ENCODE measurements at regions not wholly inside any gene's neighbourhood (a gene's known extent, or its start where the extent isn't known, plus 50 kb on each side); places are given as distances from the start of the nearest gene placed in this dataset.

- no peak for DNase-seq
These were observed 251.3 kb upstream of the LYZL1 start for GRCh38 chr10:29037348-29038113.

GRCh38 chr10:29039091-29039490 lies 249.8 kb upstream of the LYZL1 start:
- no peak for DNase-seq

GRCh38 chr10:29039677-29040189 lies 249.1 kb upstream of the LYZL1 start:
- no peak for DNase-seq

- no peak for DNase-seq
These were observed 247.3 kb upstream of the LYZL1 start for GRCh38 chr10:29041616-29042015.

- DNase-seq = no peak
These were observed 240.4 kb upstream of the LYZL1 start for GRCh38 chr10:29048506-29048905.

GRCh38 chr10:29050081-29050480 lies 238.8 kb upstream of the LYZL1 start:
- no peak for DNase-seq

- no peak for DNase-seq
These were observed 233.8 kb upstream of the LYZL1 start for GRCh38 chr10:29055101-29055500.

- DNase-seq = no peak
These were observed 232.1 kb upstream of the LYZL1 start for GRCh38 chr10:29056729-29057128.

- no peak for DNase-seq
These were observed 231.0 kb upstream of the LYZL1 start for GRCh38 chr10:29057822-29058331.

- no peak for DNase-seq
These were observed 224.8 kb upstream of the LYZL1 start for GRCh38 chr10:29063806-29064644.

- DNase-seq = no peak
These were observed 224.2 kb upstream of the LYZL1 start for GRCh38 chr10:29064680-29065079.

- DNase-seq = no peak
These were observed 221.7 kb upstream of the LYZL1 start for GRCh38 chr10:29067161-29067560.

- DNase-seq = no peak
These were observed 221.2 kb upstream of the LYZL1 start for GRCh38 chr10:29067628-29068027.

- no peak for DNase-seq
These were observed 220.6 kb upstream of the LYZL1 start for GRCh38 chr10:29068302-29068701.

GRCh38 chr10:29068966-29069365 lies 219.9 kb upstream of the LYZL1 start:
- no peak for DNase-seq

- no peak for DNase-seq
These were observed 218.9 kb upstream of the LYZL1 start for GRCh38 chr10:29069941-29070340.

- DNase-seq = no peak
These were observed 210.0 kb upstream of the LYZL1 start for GRCh38 chr10:29078919-29079318.

GRCh38 chr10:29081231-29081630 lies 207.6 kb upstream of the LYZL1 start:
- no peak for DNase-seq

- DNase-seq = no peak
These were observed 206.8 kb upstream of the LYZL1 start for GRCh38 chr10:29081951-29082685.

- no peak for DNase-seq
These were observed 205.8 kb upstream of the LYZL1 start for GRCh38 chr10:29083096-29083495.

GRCh38 chr10:29084681-29085307 lies 204.1 kb upstream of the LYZL1 start:
- no peak for DNase-seq

GRCh38 chr10:29089091-29089490 lies 199.8 kb upstream of the LYZL1 start:
- DNase-seq = no peak

Data from CD4-positive, alpha-beta T cell treated with Interleukin-4 for 1 hour (primary cell).